Suppressor macrophage treated with lipopolysaccharide for 4 hours (primary cell): ENCODE measurements at regions not wholly inside any gene's neighbourhood (a gene's known extent, or its start where the extent isn't known, plus 50 kb on each side); places are given as distances from the start of the nearest gene placed in this dataset.
A peak's percentile ranks its signal among the peaks of the same experiment; 100 is the strongest.

Experiments used
- DNase-seq: peaks from one replicate; pipeline ENCODE4 v3.0.0-alpha.2; 2020

DNA sequence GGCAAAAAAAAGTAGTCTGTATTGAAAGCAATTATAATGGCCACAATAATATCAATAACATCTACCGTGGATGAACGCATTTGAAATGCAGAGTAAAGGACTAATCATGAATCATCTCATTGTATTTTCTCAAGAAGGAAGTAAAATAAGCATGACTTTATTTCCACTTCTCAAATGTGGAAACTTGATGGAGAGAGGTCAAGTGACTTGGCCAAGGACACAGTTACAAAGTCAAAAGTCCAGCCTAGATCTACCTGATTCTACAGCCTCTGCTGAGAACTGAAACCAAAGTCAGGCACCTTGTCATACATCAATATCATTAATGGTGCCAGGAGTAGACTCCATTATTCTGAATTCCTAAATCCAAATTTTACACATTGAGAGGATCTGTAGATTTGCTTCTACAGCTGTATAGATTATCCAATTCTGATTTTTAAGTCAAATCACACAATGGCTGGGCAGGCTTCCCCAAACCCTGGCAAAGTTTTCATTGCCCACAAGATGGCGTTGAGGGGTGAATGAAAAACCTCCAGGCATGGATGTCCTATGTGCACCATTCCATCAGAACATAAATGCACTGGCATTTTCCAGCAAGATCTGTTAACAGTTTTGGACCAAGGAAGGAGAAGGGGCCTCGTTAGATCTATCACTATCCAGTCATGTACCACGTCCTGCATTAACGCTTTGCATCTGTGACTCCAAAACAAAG, 423.1 kb downstream of the MAFB start:
- peak; percentile 54 for DNase-seq

DNA sequence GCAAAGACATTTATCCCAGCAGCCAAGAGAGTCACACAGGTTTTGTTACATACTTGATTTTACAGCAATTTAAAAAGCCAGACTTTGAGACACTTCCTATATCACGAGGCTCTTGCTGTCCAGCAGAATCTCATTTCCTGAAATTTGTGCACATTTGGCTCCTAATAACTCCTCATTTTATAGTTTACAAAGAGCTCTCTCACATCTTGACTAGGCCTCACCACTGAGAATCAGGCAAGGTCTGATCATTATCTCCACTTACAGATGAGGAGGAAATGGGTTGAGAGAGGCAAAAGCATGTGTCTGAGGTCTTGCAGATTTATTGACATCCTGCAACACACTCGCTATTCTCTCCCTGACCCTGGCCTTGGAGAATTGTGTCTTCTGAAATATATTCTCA, 426.8 kb downstream of the MAFB start:
- peak; percentile 44 for DNase-seq

DNA sequence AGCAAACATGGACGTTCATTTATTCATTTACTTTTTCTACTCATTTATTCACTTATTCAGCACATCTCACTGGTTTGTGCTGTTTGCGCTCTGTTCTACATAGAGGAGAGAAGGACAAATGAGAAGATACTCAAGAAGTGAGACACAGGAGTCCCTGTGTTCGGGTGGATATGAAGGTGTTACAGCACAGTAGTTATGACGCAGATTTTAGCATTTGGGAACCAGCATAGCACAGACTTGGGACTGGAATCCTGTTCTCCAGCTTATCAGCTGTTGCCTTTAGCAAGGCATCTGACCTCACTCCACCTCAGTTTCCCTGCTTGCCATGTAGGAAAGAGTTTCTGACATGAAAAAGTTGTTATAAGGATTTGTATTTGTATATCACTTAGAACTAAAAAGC, 430.1 kb downstream of the MAFB start:
- no peak for DNase-seq

GRCh38 chr20:40257763-40258162, 431.3 kb downstream of the MAFB start:
- DNase-seq: no peak

GRCh38 chr20:40255365-40255764, 433.7 kb downstream of the MAFB start:
- no peak for DNase-seq

DNA sequence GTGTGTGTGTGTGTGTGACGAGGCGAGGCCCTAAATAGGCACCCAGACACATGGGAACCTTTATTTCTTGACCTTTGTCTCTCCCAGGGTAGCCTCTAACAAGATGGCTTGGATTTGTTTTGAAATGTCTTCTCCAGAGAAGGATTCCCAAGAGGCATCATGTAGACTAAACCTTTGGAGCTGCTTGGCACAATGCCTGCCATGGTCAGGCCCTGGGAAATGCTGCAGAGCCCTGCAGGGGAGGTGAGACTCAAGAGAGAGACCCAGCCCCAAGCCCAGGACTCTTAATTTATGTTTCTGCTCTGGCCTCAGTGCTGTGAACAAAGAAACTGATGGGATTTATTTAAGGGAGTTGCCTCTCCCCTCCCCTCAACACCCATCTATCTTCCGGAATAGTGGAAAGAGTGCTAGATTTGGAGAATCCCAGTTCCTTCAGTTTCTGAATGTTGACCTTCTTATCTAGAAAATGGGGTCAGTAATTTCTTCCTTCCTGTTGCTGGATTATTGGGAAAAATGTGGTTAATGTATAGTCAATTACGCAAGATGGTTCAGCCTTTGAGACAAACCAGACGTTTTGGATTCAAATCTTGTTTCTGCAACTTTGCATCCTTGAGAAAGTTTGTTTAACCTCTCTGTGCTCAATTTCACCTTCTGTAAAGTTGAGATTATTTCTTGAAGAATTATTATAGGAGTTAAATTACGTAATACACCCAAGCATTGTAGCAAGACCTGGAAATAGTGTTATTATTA, 434.8 kb downstream of the MAFB start:
- no peak for DNase-seq

DNA sequence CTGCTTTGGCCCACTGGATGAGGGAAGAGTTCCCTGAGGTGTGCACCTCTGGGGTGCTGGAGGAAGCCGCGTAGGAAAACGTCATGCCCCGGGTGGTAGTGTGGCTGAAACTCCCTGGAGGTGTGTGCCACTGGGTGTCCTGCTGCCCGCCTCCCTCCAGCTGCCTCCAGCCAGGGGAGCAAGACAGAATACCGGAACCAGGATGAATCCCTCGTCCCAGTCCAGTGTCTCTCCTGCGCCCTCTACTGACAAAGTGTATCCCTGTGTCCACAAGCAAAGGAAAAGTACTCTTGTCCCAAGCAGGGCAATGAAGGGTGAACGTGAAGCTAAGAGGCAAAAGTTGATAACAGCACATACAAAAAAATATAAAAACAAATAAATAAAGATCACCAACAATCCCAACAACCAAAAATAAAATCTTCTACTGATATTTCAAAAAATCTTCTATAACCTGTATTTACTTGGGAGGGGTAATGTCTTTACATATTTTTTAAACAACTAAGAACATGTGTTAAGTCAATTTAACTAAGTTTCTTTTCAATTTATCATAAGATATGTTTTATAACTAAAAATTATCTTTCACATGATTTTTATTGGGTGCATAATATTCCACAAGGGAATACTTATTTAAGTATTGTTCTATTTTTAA, 437.6 kb downstream of the MAFB start:
- no peak for DNase-seq

GRCh38 chr20:40249805-40250204, 439.2 kb downstream of the MAFB start:
- no peak for DNase-seq

DNA sequence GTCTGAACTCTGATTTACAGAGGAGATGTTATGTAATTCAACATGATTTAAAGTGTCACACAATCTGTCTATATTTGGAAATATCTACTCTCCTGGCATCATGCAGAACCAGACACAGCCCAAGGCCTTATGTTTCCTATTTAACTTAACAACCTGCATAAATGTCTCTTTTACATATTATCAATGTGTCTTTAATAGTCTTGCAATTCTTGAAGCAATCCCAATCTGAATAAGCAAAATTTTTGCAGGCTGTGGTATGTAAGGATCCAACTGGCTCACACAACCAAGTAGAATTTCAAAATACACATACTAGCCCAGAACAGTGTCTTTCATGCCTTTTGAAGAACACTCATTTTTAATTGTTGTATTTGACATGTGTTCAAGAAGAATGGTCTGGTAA, 443.2 kb downstream of the MAFB start:
- no peak for DNase-seq

GRCh38 chr20:40244286-40244685, 444.8 kb downstream of the MAFB start:
- no peak for DNase-seq

DNA sequence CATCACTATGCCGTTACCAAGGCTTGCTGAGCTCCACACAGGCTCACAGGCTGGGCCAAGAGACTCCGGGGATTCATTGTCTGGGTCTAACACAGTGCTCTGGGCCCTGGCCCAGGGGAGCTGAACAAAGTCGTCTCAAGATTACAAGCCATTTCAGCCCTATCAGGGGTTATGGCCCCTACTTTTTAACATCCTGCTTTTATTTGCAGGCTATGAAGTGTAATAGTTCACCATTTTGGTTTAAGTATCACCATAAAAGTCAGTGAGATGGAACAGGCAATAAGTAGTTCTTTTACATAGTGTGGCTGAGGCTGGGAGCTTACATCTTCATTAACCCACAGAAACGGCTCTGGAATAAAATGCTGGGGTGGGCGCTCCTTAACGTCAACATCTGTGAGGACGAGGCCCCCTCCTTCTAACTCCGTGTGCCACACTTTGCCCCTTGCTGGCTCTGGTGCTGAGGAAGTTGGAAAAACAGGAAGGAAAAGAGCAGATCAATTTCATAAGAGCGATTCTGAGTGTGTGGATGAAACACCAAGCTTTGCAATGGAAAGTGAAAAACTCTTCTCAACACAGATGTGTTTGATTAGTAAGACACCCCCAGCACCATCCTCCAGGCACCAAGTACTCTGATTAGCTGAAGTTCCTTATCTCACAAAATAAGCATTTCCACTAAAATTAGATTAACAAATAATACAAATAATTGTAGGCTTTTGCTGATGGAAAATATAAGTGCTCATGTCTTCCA, 447.3 kb downstream of the MAFB start:
- peak; percentile 68 for DNase-seq

- no peak for DNase-seq
Measured at GRCh38 chr20:40238511-40238910, 450.5 kb downstream of the MAFB start.

DNA sequence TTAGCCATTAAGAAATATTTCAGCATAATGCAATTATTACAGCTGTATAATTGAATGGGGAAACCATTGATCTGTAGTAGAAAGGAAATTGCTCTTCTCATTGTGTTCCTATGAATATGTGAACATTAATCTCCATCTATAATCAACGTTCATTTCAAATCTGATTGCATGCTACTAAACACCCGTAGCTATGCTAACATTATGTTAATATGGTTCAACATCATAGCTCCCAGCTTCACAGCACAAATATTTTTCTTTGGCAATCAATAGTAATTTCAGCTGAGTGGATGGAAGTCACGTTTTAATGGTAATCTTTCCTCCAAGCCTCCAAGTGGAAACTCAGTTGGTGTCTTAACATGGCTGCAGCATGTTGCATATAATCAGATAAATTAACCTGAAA, 454.4 kb downstream of the MAFB start:
- no peak for DNase-seq

DNA sequence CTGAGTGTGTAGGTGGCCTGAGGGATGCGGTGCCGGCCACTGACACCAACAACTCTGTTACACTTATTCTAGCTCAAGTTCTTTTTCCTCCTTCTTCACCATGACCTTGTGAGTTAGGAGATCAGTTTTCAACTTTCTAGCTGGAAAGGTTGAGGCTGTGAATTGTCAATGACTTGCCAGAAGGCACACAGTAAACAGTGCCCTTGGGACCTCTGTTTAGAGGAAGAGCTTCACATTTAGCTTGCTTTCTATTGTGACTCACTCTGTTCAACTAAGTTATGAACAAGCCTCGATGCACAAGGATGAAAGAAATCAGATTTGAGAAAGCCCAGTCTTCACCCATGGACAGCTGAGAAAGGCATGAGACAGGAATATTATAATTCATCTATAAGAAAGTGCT, 455.6 kb downstream of the MAFB start:
- peak; percentile 46 for DNase-seq

GRCh38 chr20:40232756-40233155, 456.3 kb downstream of the MAFB start:
- DNase-seq: no peak

DNA sequence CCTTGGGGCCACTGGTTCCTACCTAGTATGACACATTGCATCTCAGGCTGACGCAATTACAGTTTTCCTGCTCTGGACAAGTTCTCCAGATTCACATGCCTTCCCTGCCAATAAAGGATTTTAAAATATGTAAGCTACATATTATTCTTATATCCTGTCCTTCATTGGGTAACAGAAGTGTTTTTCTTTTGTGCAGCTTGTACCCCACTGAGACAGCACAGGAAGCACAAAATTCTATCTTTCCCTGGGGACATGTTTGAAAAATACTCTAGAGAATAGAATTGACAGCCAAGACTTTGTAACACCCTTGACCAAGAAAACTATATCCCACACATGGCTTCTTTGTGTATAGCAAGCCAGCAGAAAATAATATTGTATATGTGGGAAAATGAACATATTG, 456.8 kb downstream of the MAFB start:
- DNase-seq: no peak

DNA sequence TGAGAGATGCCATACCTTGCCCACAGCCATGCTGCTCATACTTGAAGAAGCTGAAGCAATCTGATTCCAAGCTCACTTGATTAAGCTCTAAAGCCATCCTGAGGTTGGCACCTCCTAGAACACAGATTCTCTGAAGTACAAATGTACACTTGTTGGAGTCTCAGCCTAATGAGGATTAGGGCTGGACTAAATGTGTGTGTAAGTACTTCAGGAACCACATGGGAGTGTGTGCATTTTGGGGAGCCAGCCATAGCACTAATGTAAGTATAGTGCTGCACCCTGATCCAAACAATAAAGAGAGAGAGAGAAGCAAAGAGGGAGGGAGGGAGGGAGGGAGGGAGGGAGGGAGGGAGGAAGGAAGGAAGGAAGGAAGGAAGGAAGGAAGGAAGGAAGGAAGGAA, 458.6 kb downstream of the MAFB start:
- no peak for DNase-seq

DNA sequence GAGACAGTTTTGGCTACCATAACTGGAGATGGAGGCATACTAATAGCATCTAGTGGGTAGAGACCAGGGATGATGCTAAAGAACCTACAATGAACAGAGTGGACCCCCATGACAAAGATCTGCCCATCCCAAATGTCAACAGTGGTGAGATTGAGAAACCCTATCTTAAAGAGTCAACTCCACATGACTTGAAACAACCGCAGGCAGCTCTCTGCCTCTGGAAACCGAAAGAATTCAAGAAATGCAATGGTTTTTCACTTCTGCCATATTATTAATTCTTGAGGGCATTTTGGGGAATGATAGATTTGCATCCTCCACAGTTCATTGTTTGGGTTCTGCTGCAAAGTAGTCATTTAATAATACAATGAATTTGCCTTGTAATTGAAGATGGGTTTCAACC, 463.4 kb downstream of the MAFB start:
- no peak for DNase-seq

GRCh38 chr20:40223810-40224209, 465.2 kb downstream of the MAFB start:
- DNase-seq: no peak

GRCh38 chr20:40218971-40219370, 470.1 kb downstream of the MAFB start:
- no peak for DNase-seq

- DNase-seq: no peak
Measured at GRCh38 chr20:40218316-40218969, 470.6 kb downstream of the MAFB start.

GRCh38 chr20:40207655-40208054, 481.4 kb downstream of the MAFB start:
- DNase-seq: no peak

GRCh38 chr20:40205971-40206370, 483.1 kb downstream of the MAFB start:
- no peak for DNase-seq
